HepG2 (cell line): ENCODE measurements at regions not wholly inside any gene's neighbourhood (a gene's known extent, or its start where the extent isn't known, plus 50 kb on each side); places are given as distances from the start of the nearest gene placed in this dataset.

ENCODE experiments used
- ATAC-seq: fragments of 200-7000 bp; cut with Tn5 transposase; 3 replicates; pipeline ENCODE4 v1.9.1; 2020; ENCODE audit warnings: mild to moderate bottlenecking, moderate library complexity
- BruUV-seq: library from RNA; stranded (reverse); fragments of 400-500 nt; replicated peaks from 2 replicates; lab custom pipeline; 2021; lab: Mats Ljungman, UMichigan
- CTCF ChIA-PET: fragments of 300-600 bp; formaldehyde crosslinking; extraction: SDS; loops from one replicate; lab custom pipeline; 2021; ENCODE audit warnings: low total read pairs, inconsistent platforms, low intra/inter-chr PET ratio; lab: Yijun Ruan, JAX
- POLR2A ChIA-PET: fragments of 350-600 bp; sonication (Branson Sonifier 250); formaldehyde crosslinking; loops from one replicate; lab custom pipeline; 2020; ENCODE audit warnings: antibody characterized with exemption, inconsistent platforms; lab: Yijun Ruan, JAX
- DNase-seq: peaks from one replicate; pipeline ENCODE4 v3.0.0-alpha.2; 2015; ENCODE audit warnings: low spot score
- FAIRE-seq: peaks from 3 replicates; lab custom pipeline; 2011; peaks lifted over from hg19 to GRCh38; lab: Jason Lieb, UNC
- H2AFZ ChIP-seq: one replicate; pipeline ENCODE4 v1.6.1; 2011; ENCODE audit warnings: low read length, inconsistent platforms
- H3K27ac ChIP-seq: fragments of 300-600 bp; 3 replicates; pipeline ENCODE4 v1.8.0; 2011; ENCODE audit warnings: mixed run types, mild to moderate bottlenecking, mixed read lengths, low read length, inconsistent platforms; ENCODE audit not compliant: insufficient read depth; ENCODE audit errors: extremely low read length
- H3K27me3 ChIP-seq, 2 experiments: fragments of 200-600 bp in 1 of 2; 2 replicates in 1 of 2; 3 replicates in 1 of 2; pipeline versions ENCODE4 v1.6.0 to v1.8.0; 2011; ENCODE audit warnings: low read length in 2 of 2, mild to moderate bottlenecking in 2 of 2, moderate library complexity in 2 of 2, inconsistent platforms in 1 of 2; ENCODE audit not compliant: insufficient read depth in 2 of 2, control insufficient read depth in 1 of 2
- H3K36me3 ChIP-seq, 2 experiments: fragments of 200-600 bp in 1 of 2; replicated peaks in 1 of 2; 2 replicates in 1 of 2; 3 replicates in 1 of 2; pipeline versions ENCODE4 v1.5.1 to v1.8.0; 2011; ENCODE audit warnings: low read length in 2 of 2, inconsistent platforms in 1 of 2; ENCODE audit not compliant: insufficient read depth in 2 of 2, control insufficient read depth in 1 of 2
- H3K4me1 ChIP-seq: 2 replicates; pipeline ENCODE4 v1.5.1; 2012; ENCODE audit warnings: low read length, inconsistent platforms; ENCODE audit not compliant: insufficient read depth
- H3K4me2 ChIP-seq: 2 replicates; pipeline ENCODE4 v1.6.0; 2011; ENCODE audit warnings: low read depth, low read length, inconsistent platforms
- H3K4me3 ChIP-seq, 3 experiments: fragments of 200-600 bp in 1 of 3; sonication (generic), shearing (Covaris generic) in 1 of 3; replicated peaks in 1 of 3; 2 replicates each; pipeline ENCODE4 v1.5.1; 2011 to 2016; ENCODE audit warnings: low read length in 3 of 3, inconsistent platforms in 2 of 3, low read depth in 2 of 3, mild to moderate bottlenecking in 2 of 3, control low read depth in 1 of 3, mixed read lengths in 1 of 3; ENCODE audit not compliant: insufficient read depth in 1 of 3
- H3K79me2 ChIP-seq: one replicate; pipeline ENCODE4 v1.6.1; 2011; ENCODE audit warnings: low read length, inconsistent platforms; ENCODE audit not compliant: insufficient read depth
- H3K9ac ChIP-seq: 2 replicates; pipeline ENCODE4 v1.6.0; 2011; ENCODE audit warnings: mild to moderate bottlenecking, low read depth, low read length, inconsistent platforms; ENCODE audit not compliant: insufficient read depth
- H3K9me3 ChIP-seq: 2 replicates; pipeline ENCODE4 v1.5.1; 2012; ENCODE audit warnings: mild to moderate bottlenecking, low read length
- H4K20me1 ChIP-seq: 2 replicates; pipeline ENCODE4 v1.6.0; 2011; ENCODE audit warnings: inconsistent platforms, mild to moderate bottlenecking, low read length, moderate library complexity; ENCODE audit not compliant: insufficient read depth
- CBX5 ChIP-seq: sonication (generic); formaldehyde crosslinking; IDR thresholded peaks from 2 replicates; pipeline ENCODE4 v1.4.0; 2020; ENCODE audit warnings: missing genetic modification reagents, borderline replicate concordance
- CREBL2 ChIP-seq: sonication (generic); formaldehyde crosslinking; IDR thresholded peaks from 2 replicates; pipeline ENCODE4 v1.8.1; 2023; ENCODE audit warnings: missing genetic modification reagents, mild to moderate bottlenecking, borderline replicate concordance
- ELF3 ChIP-seq: IDR thresholded peaks from 2 replicates; pipeline ENCODE4 v1.6.1; 2016; ENCODE audit warnings: missing genetic modification reagents, missing compliant biosample characterization
- HNRNPLL ChIP-seq: fragments of 200-400 bp; formaldehyde crosslinking; IDR thresholded peaks from 2 replicates; pipeline ENCODE4 v1.6.1; 2017; ENCODE audit warnings: mild to moderate bottlenecking, low read depth, low read length; ENCODE audit not compliant: poor library complexity, severe bottlenecking
- KAT2B ChIP-seq: fragments of 150-350 bp; IDR thresholded peaks from 2 replicates; pipeline ENCODE4 v1.6.1; 2014; ENCODE audit warnings: low read depth, low read length, borderline replicate concordance
- NR2F6 ChIP-seq, 2 experiments: IDR thresholded peaks; 2 replicates each; pipeline ENCODE4 v1.6.1; 2016; ENCODE audit warnings: antibody characterized with exemption in 1 of 2, mild to moderate bottlenecking in 1 of 2
- RBM39 ChIP-seq: fragments of 200-400 bp; formaldehyde crosslinking; IDR thresholded peaks from one replicate; pipeline ENCODE4 v1.6.1; 2018; ENCODE audit warnings: antibody characterized with exemption, mild to moderate bottlenecking, low read depth, low read length; ENCODE audit not compliant: poor library complexity, severe bottlenecking
- STAT6 ChIP-seq: sonication (generic); formaldehyde crosslinking; IDR thresholded peaks from 2 replicates; pipeline ENCODE4 v1.4.0; 2020; ENCODE audit warnings: missing genetic modification reagents, mild to moderate bottlenecking, borderline replicate concordance
- ZNF33A ChIP-seq: sonication (generic); formaldehyde crosslinking; IDR thresholded peaks from 2 replicates; pipeline ENCODE4 v1.5.1; 2020; ENCODE audit warnings: missing genetic modification reagents, mild to moderate bottlenecking, moderate library complexity, borderline replicate concordance
- ZNF605 ChIP-seq: sonication (generic); formaldehyde crosslinking; IDR thresholded peaks from 2 replicates; pipeline ENCODE4 v1.8.0; 2022; ENCODE audit warnings: mild to moderate bottlenecking, missing genetic modification reagents
- ZNF607 ChIP-seq: sonication (generic); formaldehyde crosslinking; IDR thresholded peaks from 2 replicates; pipeline ENCODE4 v1.5.1; 2020; ENCODE audit warnings: missing genetic modification reagents, mild to moderate bottlenecking, borderline replicate concordance
- WGBS: methylation state at CpG from one replicate; pipeline ENCODE4 v1.1.6; 2017; ENCODE audit warnings: low lambda C conversion rate; 5-methylcytosine and 5-hydroxymethylcytosine counted together
- in situ Hi-C: cut with HindIII; loops from 2 replicates; pipeline ENCODE4 v1.10.0; 2017; ENCODE audit warnings: low pct_unique_long_range_greater_than_20kb; ENCODE audit not compliant: extremely low pct_ligation_motif_present
- intact Hi-C: fragments of 100-400 bp; cut with micrococcal nuclease; formaldehyde crosslinking; loops from one replicate; pipeline ENCODE4 v1.10.0; 2022; ENCODE audit not compliant: unreplicated experiment

GRCh38 chr5:152144030-152144429 is 219.4 kb upstream of the GLRA1 start:
- ChIA-PET CTCF (interaction anchor here (2.9 kb wide), 1 partner anchor 319 kb away, joined by 36 read pairs; no protein-coding TSS in a partner anchor), POLR2A (interaction anchor here (1.5 kb wide), 1 partner anchor 373 kb away, joined by 4 read pairs; the partner anchor contains the start of gene G3BP1)
- Histone ChIP-seq H2AFZ (no peak overlapping the region), H4K20me1 (no peaks in the 10 kb centered on the region), H3K9ac (no peak overlapping the region), H3K36me3 (no peaks in the 10 kb centered on the region), H3K79me2 (no peaks in the 10 kb centered on the region), H3K27ac (no peak overlapping the region), H3K4me1 (no peaks in the 10 kb centered on the region), H3K4me2 (no peak overlapping the region), H3K9me3 (no peaks in the 10 kb centered on the region), H3K4me3 (no peak overlapping the region), H3K27me3 (peaks cover 0 to 10% of the 10 kb centered on the region in 2 experiments; a peak in 1 of 5 replicates)
- in situ Hi-C loops, result loop anchor here (5.0 kb wide), 1 partner anchor 317 kb away; no protein-coding TSS in a partner anchor
- WGBS, result 16% methylated on average over 9 of the region's 9 CpGs
- DNase-seq, result no peak
- BruUV-seq, result no TSS peak
- intact Hi-C loops, result loop anchor here (5.0 kb wide), 1 partner anchor 372 kb away; the partner anchor contains the start of gene G3BP1
- no peak for FAIRE-seq
- TF ChIP-seq ZNF605, result no peak
- no peak for TF ChIP-seq CBX5 (CRISPR knock-in tag)
- no peak for TF ChIP-seq KAT2B
- no peak for TF ChIP-seq STAT6
- TF ChIP-seq RBM39, result no peak
- no peak for TF ChIP-seq HNRNPLL
- TF ChIP-seq ZNF607 (CRISPR knock-in tag), result no peak
- no peak for TF ChIP-seq ELF3 (CRISPR knock-in tag)
- TF ChIP-seq NR2F6 (IDR thresholded peaks at IDR 0.05), result no peak
- no peak for TF ChIP-seq NR2F6 (CRISPR knock-in tag; IDR thresholded peaks at IDR 0.05)
- no peak for TF ChIP-seq CREBL2 (CRISPR knock-in tag)
- no peak for TF ChIP-seq ZNF33A (CRISPR knock-in tag)
- ATAC-seq, result no peak
